ENCODE measurements at regions not wholly inside any gene's neighbourhood (a gene's known extent, or its start where the extent isn't known, plus 50 kb on each side); places are given as distances from the start of the nearest gene placed in this dataset.
"Not testable (repeated sequence)": the region's sequence is repeated elsewhere in the genome, so short reads cannot be mapped to it uniquely, and the experiment has no call there.

GRCh38 chr9:71446473-71447411, 321.6 kb downstream of the CEMIP2 start:
- Histone ChIP-seq H3K9me3 (ENCODE audit: control insufficient read depth, low read length) (no peaks in the 10 kb centered on the region), H3K4me3 (ENCODE audit: low read length) (no peak overlapping the region), H3K4me1 (ENCODE audit: control insufficient read depth, insufficient read depth, low read length) (no peaks in the 10 kb centered on the region), H3K27ac (ENCODE audit: low read length) (no peak overlapping the region), H3K27me3 (ENCODE audit: control insufficient read depth, insufficient read depth) (no peaks in the 10 kb centered on the region)
- intact Hi-C loops (cut with DNase I) = no loop called here
- WGBS = 2% methylated on average over 73 of the region's 73 CpGs
- ATAC-seq = peak; percentile 66 to 90
- peak; percentile 27 to 59 (median 52) for DNase-seq

DNA sequence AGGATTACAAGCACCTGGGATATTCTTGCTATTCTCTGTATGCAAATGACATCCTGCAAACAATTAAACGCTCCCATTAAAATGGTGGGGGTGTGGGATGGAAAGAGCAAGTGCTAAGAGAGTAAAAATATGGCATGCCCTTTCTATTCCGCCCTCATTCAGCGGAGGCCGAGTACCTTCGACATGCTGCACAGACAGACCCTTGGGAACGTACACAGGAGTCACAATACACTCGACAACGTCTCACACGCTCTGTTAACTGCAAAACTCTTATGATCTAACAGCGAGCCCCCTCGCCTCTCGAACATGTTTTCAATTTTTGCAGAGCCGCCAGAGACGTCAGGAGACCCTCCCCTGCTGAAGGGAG, 322.2 kb downstream of the CEMIP2 start:
- no peaks in the 10 kb centered on the region for H3K4me1 ChIP-seq (ENCODE audit: control insufficient read depth, insufficient read depth, low read length)
- intact Hi-C loops (cut with DNase I) = no loop called here
- H3K9me3 ChIP-seq (ENCODE audit: control insufficient read depth, low read length) = no peaks in the 10 kb centered on the region
- no peak for ATAC-seq
- no peak overlapping the region for H3K4me3 ChIP-seq (ENCODE audit: low read length)
- 39% methylated on average over 14 of the region's 14 CpGs for WGBS
- no peaks in the 10 kb centered on the region for H3K27me3 ChIP-seq (ENCODE audit: control insufficient read depth, insufficient read depth)
- H3K27ac ChIP-seq (ENCODE audit: low read length) = no peak overlapping the region
- no peak for DNase-seq

DNA sequence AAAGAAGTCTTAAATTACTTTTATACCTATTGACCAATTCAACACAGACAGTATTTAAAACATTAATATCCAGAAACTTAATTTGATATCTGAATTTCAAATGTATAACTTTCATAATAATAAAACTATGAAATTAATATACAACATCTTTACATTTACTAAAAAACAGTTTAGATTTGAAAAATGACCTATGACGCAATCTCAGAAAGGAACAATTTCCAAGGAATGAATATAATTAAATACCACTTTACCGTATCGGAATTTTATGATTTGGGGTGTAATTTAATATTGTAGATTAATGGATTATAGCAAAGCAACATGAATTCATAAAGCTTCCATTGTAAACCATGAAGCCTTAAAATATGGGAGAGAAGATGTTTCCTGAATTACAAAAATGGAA, 321.5 kb upstream of the TRPM3 start:
- H3K27me3 ChIP-seq (ENCODE audit: control insufficient read depth, insufficient read depth) = no peaks in the 10 kb centered on the region

GRCh38 chr9:71441266-71441665, 319.8 kb upstream of the TRPM3 start:
- no peak for DNase-seq
- Histone ChIP-seq H3K4me3 (ENCODE audit: low read length) (no peak overlapping the region), H3K27ac (ENCODE audit: low read length) (no peak overlapping the region), H3K27me3 (ENCODE audit: control insufficient read depth, insufficient read depth) (no peaks in the 10 kb centered on the region), H3K4me1 (ENCODE audit: control insufficient read depth, insufficient read depth, low read length) (no peaks in the 10 kb centered on the region), H3K9me3 (ENCODE audit: control insufficient read depth, low read length) (no peaks in the 10 kb centered on the region)
- no peak for ATAC-seq
- WGBS = 81% methylated on average over 5 of the region's 5 CpGs
- intact Hi-C loops (cut with DNase I) = no loop called here

More for the DNA sequence above, 321.5 kb upstream of the TRPM3 start:
- Histone ChIP-seq H3K4me1 (ENCODE audit: control insufficient read depth, insufficient read depth, low read length) (no peaks in the 10 kb centered on the region), H3K27ac (ENCODE audit: low read length) (no peak overlapping the region), H3K9me3 (ENCODE audit: control insufficient read depth, low read length) (no peaks in the 10 kb centered on the region), H3K4me3 (ENCODE audit: low read length) (no peak overlapping the region)
- 90% methylated on average over 3 of the region's 3 CpGs for WGBS
- ATAC-seq (no peak), DNase-seq (no peak)
- intact Hi-C loops (cut with DNase I) = no loop called here

- intact Hi-C loops (cut with DNase I) = no loop called here
- no peak overlapping the region for H3K27ac ChIP-seq (ENCODE audit: low read length)
- H3K4me3 ChIP-seq (ENCODE audit: low read length) = no peak overlapping the region
- ATAC-seq (no peak), DNase-seq (no peak)
- WGBS = 78% methylated on average over 3 of the region's 3 CpGs
- no peaks in the 10 kb centered on the region for H3K9me3 ChIP-seq (ENCODE audit: control insufficient read depth, low read length)
- no peaks in the 10 kb centered on the region for H3K4me1 ChIP-seq (ENCODE audit: control insufficient read depth, insufficient read depth, low read length)
- H3K27me3 ChIP-seq (ENCODE audit: control insufficient read depth, insufficient read depth) = no peaks in the 10 kb centered on the region
These were observed 310.5 kb upstream of the TRPM3 start for GRCh38 chr9:71431931-71432330.

GRCh38 chr9:71407341-71407740, 285.9 kb upstream of the TRPM3 start:
- H3K9me3 ChIP-seq (ENCODE audit: control insufficient read depth, low read length); H3K4me3 ChIP-seq (ENCODE audit: low read length); DNase-seq; H3K27ac ChIP-seq (ENCODE audit: low read length); H3K27me3 ChIP-seq (ENCODE audit: control insufficient read depth, insufficient read depth); H3K4me1 ChIP-seq (ENCODE audit: control insufficient read depth, insufficient read depth, low read length); ATAC-seq; intact Hi-C loops (cut with DNase I): not testable (repeated sequence)
- 61% methylated on average over 2 of the region's 2 CpGs for WGBS

GRCh38 chr9:71403106-71403505, 281.7 kb upstream of the TRPM3 start:
- H3K4me1 ChIP-seq (ENCODE audit: control insufficient read depth, insufficient read depth, low read length) = no peaks in the 10 kb centered on the region
- no peak overlapping the region for H3K27ac ChIP-seq (ENCODE audit: low read length)
- WGBS = 84% methylated on average over 1 of the region's 1 CpG
- H3K9me3 ChIP-seq (ENCODE audit: control insufficient read depth, low read length) = no peaks in the 10 kb centered on the region
- no peaks in the 10 kb centered on the region for H3K27me3 ChIP-seq (ENCODE audit: control insufficient read depth, insufficient read depth)
- H3K4me3 ChIP-seq (ENCODE audit: low read length) = no peak overlapping the region
- intact Hi-C loops (cut with DNase I) = no loop called here
- ATAC-seq = no peak
- no peak for DNase-seq

DNA sequence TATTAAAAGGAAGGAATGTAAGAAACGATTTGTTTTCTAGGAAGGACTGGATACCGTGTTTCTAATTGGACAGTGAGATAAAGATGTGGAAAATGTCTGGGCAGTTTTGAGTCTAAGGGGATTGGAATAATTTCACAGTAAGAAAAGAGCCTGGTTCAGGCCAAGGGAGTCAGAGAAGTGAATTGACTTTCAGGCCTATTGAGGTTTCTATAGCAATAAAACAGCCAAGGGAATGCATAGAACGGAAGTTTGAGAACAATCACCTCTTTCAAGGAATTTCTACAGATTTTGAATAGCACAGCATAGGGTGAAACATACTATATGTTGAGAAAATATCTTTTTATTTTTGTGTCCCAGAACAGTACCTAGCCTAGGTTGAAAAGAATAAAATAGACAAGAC, 271.6 kb upstream of the TRPM3 start:
- Histone ChIP-seq H3K27ac (ENCODE audit: low read length) (no peak overlapping the region), H3K27me3 (ENCODE audit: control insufficient read depth, insufficient read depth) (no peaks in the 10 kb centered on the region), H3K9me3 (ENCODE audit: control insufficient read depth, low read length) (no peaks in the 10 kb centered on the region), H3K4me3 (ENCODE audit: low read length) (no peak overlapping the region), H3K4me1 (ENCODE audit: control insufficient read depth, insufficient read depth, low read length) (no peaks in the 10 kb centered on the region)
- DNase-seq (no peak), ATAC-seq (no peak)
- 62% methylated on average over 3 of the region's 3 CpGs for WGBS
- intact Hi-C loops (cut with DNase I) = no loop called here

DNA sequence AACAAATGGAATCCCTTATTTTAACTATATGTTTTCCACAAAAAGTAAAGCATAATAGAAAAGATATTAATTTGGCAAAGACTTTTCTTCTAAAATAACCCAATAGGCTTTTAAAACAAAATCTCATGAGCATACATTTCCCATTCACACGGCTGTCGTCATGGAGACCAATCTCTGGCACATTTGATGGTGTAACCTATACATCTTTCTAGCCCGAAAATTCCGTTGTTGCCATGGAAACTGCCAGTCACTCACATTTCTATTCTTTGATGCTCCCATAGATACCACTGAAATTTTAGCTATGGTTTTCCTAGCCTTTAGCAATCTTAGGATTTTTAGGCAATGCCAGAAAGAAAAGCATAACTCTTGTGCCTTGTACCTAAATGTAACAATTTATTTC, 262.9 kb upstream of the TRPM3 start:
- no peak for DNase-seq
- WGBS = 83% methylated on average over 4 of the region's 4 CpGs
- H3K9me3 ChIP-seq (ENCODE audit: control insufficient read depth, low read length) = no peaks in the 10 kb centered on the region
- no peak for ATAC-seq
- H3K27me3 ChIP-seq (ENCODE audit: control insufficient read depth, insufficient read depth) = no peaks in the 10 kb centered on the region
- no peak overlapping the region for H3K27ac ChIP-seq (ENCODE audit: low read length)
- no peaks in the 10 kb centered on the region for H3K4me1 ChIP-seq (ENCODE audit: control insufficient read depth, insufficient read depth, low read length)
- intact Hi-C loops (cut with DNase I) = no loop called here
- no peak overlapping the region for H3K4me3 ChIP-seq (ENCODE audit: low read length)

GRCh38 chr9:71383308-71383940, 262.0 kb upstream of the TRPM3 start:
- Histone ChIP-seq H3K27ac (ENCODE audit: low read length) (no peak overlapping the region), H3K4me3 (ENCODE audit: low read length) (no peak overlapping the region), H3K4me1 (ENCODE audit: control insufficient read depth, insufficient read depth, low read length) (no peaks in the 10 kb centered on the region), H3K27me3 (ENCODE audit: control insufficient read depth, insufficient read depth) (no peaks in the 10 kb centered on the region), H3K9me3 (ENCODE audit: control insufficient read depth, low read length) (no peaks in the 10 kb centered on the region)
- no peak for DNase-seq
- no peak for ATAC-seq
- intact Hi-C loops (cut with DNase I) = no loop called here

DNA sequence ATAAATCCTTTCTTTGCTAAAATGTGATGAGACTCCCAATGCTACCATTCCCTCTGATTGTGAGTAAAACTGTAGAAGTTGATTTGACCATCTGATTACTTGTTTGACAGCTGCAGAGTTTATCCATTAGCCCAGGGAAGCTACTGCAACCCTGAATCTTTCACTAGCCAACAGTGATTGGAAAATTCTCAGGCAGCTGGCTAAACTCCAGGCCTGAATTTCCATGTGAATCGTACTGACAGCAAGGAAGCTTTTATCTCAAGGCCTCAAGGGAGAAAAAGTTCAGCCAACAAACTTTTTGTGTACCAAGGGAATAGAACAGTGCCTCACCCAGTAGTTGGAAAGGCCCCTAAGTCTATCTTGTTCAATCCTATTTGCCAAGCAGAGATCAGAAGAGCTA, 246.7 kb upstream of the TRPM3 start:
- no peak overlapping the region for H3K4me3 ChIP-seq (ENCODE audit: low read length)
- H3K9me3 ChIP-seq (ENCODE audit: control insufficient read depth, low read length) = no peaks in the 10 kb centered on the region
- no peaks in the 10 kb centered on the region for H3K4me1 ChIP-seq (ENCODE audit: control insufficient read depth, insufficient read depth, low read length)
- H3K27ac ChIP-seq (ENCODE audit: low read length) = no peak overlapping the region
- DNase-seq = peak in 2 of 3 donors; percentile 17 to 42
- ATAC-seq = peak in 1 of 2 donors; percentile 82
- 16% methylated on average over 1 of the region's 1 CpG for WGBS
- H3K27me3 ChIP-seq (ENCODE audit: control insufficient read depth, insufficient read depth) = no peaks in the 10 kb centered on the region
- intact Hi-C loops (cut with DNase I) = no loop called here

Measured in right cardiac atrium (tissue), 5 donors.